Body of pancreas (tissue), 4 donors: ENCODE measurements at regions not wholly inside any gene's neighbourhood (a gene's known extent, or its start where the extent isn't known, plus 50 kb on each side); places are given as distances from the start of the nearest gene placed in this dataset.

Experiments
- POLR2A ChIP-seq, 3 donors: fragments of 450-650 bp; IDR thresholded peaks; one replicate each; pipeline ENCODE4 v1.6.1; 2016; ENCODE audit warnings: antibody characterized with exemption in 3 of 3, mild to moderate bottlenecking in 2 of 3
- TF ChIP-seq, protein P1 (sequence below), 7 experiments: fragments of 450-650 bp in 4 of 7; fragments of 200-600 bp in 3 of 7; sonication (generic) in 3 of 7; IDR thresholded peaks; one replicate each; pipeline ENCODE4 v1.5.1; 2016 to 2019; ENCODE audit warnings: antibody characterized with exemption in 7 of 7

DNA sequence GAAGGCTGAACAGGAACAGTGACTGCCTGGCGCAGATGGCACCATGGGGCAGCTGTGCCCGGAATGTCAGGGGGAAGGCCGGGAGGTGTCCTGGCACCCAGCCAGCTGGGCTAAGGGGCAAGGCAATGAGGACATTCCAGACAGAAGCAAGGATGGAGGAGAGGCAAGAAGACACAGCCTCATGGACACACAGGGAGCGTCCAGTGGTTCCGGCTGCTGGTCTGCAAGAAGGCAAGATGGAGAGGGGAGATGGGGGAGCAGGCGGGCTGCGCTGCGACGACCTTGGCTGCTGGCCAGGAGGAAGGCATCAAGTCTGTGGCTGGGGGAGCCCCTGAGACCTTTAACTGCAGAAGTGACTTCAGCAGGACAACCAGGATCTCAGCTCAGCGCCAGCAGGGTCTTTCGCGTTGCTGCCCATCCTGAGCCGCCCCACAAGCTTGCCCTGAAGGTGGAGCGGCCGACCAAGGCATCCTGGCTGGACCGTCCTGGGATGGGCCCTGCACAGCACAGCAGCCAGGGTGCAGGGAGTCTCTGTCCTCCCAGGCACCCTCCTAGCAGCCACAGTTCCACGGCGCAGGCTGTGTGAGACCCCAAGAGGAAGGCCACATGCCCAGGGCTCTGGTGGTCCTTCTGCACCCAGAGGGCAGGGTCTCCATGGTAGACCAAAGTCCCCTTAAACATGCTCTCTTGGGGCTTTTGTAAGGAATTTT is 531.7 kb downstream of the BRD1 start:
- no peak for TF ChIP-seq POLR2A (IDR thresholded peaks at IDR 0.05)
- TF ChIP-seq, protein P1, sequence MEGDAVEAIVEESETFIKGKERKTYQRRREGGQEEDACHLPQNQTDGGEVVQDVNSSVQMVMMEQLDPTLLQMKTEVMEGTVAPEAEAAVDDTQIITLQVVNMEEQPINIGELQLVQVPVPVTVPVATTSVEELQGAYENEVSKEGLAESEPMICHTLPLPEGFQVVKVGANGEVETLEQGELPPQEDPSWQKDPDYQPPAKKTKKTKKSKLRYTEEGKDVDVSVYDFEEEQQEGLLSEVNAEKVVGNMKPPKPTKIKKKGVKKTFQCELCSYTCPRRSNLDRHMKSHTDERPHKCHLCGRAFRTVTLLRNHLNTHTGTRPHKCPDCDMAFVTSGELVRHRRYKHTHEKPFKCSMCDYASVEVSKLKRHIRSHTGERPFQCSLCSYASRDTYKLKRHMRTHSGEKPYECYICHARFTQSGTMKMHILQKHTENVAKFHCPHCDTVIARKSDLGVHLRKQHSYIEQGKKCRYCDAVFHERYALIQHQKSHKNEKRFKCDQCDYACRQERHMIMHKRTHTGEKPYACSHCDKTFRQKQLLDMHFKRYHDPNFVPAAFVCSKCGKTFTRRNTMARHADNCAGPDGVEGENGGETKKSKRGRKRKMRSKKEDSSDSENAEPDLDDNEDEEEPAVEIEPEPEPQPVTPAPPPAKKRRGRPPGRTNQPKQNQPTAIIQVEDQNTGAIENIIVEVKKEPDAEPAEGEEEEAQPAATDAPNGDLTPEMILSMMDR (IDR thresholded peaks at IDR 0.05): no peak
